Endothelial cell of umbilical vein (primary cell): ENCODE measurements at regions not wholly inside any gene's neighbourhood (a gene's known extent, or its start where the extent isn't known, plus 50 kb on each side); places are given as distances from the start of the nearest gene placed in this dataset.

Source experiments
- BruUV-seq: library from RNA; stranded (reverse); fragments of 400-500 nt; replicated peaks from 2 replicates; lab custom pipeline; 2021; lab: Mats Ljungman, UMichigan
- CTCF ChIA-PET: fragments of 300-600, 350-600 bp; sonication (Branson Sonifier 250); formaldehyde crosslinking; loops from one replicate; lab custom pipeline; 2021; ENCODE audit warnings: antibody characterized with exemption, inconsistent platforms; lab: Charles Lee
- POLR2A ChIA-PET: fragments of 300-600, 350-600 bp; sonication (Branson Sonifier 250); formaldehyde crosslinking; loops from one replicate; lab custom pipeline; 2021; ENCODE audit warnings: antibody characterized with exemption, inconsistent platforms; lab: Charles Lee
- DNase-seq: peaks from one replicate; pipeline ENCODE4 v3.0.0-alpha.2; 2011; ENCODE audit warnings: low read depth, low spot score
- FAIRE-seq: peaks from 2 replicates; lab custom pipeline; 2011; peaks lifted over from hg19 to GRCh38; lab: Jason Lieb, UNC
- H2AFZ ChIP-seq: 2 replicates; pipeline ENCODE4 v1.6.0; 2012; ENCODE audit warnings: low read depth, low read length, control low read depth, inconsistent platforms
- H3K27ac ChIP-seq: 2 replicates; pipeline ENCODE4 v1.5.1; 2011; ENCODE audit warnings: low read depth, mild to moderate bottlenecking, control low read depth, low read length, moderate library complexity; ENCODE audit not compliant: insufficient read depth
- H3K27me3 ChIP-seq, 2 experiments: 2 replicates each; pipeline versions ENCODE4 v1.6.0 to v1.6.1; 2011; ENCODE audit warnings: low read length in 2 of 2, mixed read lengths in 1 of 2; ENCODE audit not compliant: control insufficient read depth in 2 of 2, insufficient read depth in 2 of 2
- H3K36me3 ChIP-seq, 2 experiments: 2 replicates in 1 of 2; 3 replicates in 1 of 2; pipeline ENCODE4 v1.5.1; 2011; ENCODE audit warnings: low read length in 2 of 2, mild to moderate bottlenecking in 1 of 2, moderate library complexity in 1 of 2; ENCODE audit not compliant: control insufficient read depth in 2 of 2, insufficient read depth in 2 of 2; ENCODE audit errors: extremely low read depth in 1 of 2
- H3K4me1 ChIP-seq: 3 replicates; pipeline ENCODE4 v1.5.1; 2011; ENCODE audit warnings: mild to moderate bottlenecking, low read length; ENCODE audit not compliant: control insufficient read depth, insufficient read depth; ENCODE audit errors: extremely low read depth
- H3K4me2 ChIP-seq: 2 replicates; pipeline ENCODE4 v1.6.1; 2011; ENCODE audit warnings: low read length, control low read depth, mixed read lengths; ENCODE audit not compliant: insufficient read depth
- H3K4me3 ChIP-seq, 3 experiments: fragments of 200-600 bp in 1 of 3; sonication (generic), shearing (Covaris generic) in 1 of 3; replicated peaks in 1 of 3; 2 replicates each; pipeline ENCODE4 v1.5.1; 2011 to 2016; ENCODE audit warnings: control low read depth in 3 of 3, low read length in 3 of 3, mild to moderate bottlenecking in 2 of 3, inconsistent platforms in 1 of 3, low read depth in 1 of 3, moderate library complexity in 1 of 3; ENCODE audit not compliant: insufficient read depth in 1 of 3
- H3K79me2 ChIP-seq: 2 replicates; pipeline ENCODE4 v1.6.0; 2012; ENCODE audit warnings: low read length, inconsistent platforms; ENCODE audit not compliant: control insufficient read depth, insufficient read depth
- H3K9ac ChIP-seq: replicated peaks from 2 replicates; pipeline ENCODE3; 2011; ENCODE audit warnings: low read length, control low read depth; ENCODE audit not compliant: insufficient read depth; ENCODE audit errors: extremely low read depth
- H3K9me1 ChIP-seq: replicated peaks from 3 replicates; pipeline ENCODE4 v1.6.0; 2011; ENCODE audit warnings: mild to moderate bottlenecking, low read length; ENCODE audit not compliant: control insufficient read depth, insufficient read depth; ENCODE audit errors: extremely low read depth
- H3K9me3 ChIP-seq: replicated peaks from 2 replicates; pipeline ENCODE4 v1.5.1; 2012; ENCODE audit warnings: low read length, inconsistent platforms; ENCODE audit not compliant: control insufficient read depth, insufficient read depth
- H4K20me1 ChIP-seq: replicated peaks from 2 replicates; pipeline ENCODE3; 2011; ENCODE audit warnings: mild to moderate bottlenecking, low read length; ENCODE audit not compliant: control insufficient read depth, insufficient read depth; ENCODE audit errors: extremely low read depth
- EZH2 ChIP-seq: IDR thresholded peaks from 2 replicates; pipeline ENCODE4 v1.6.1; 2012; ENCODE audit warnings: borderline replicate concordance, low read depth, mild to moderate bottlenecking, moderate library complexity, low read length, inconsistent platforms; ENCODE audit not compliant: severe bottlenecking
- FOS ChIP-seq: IDR thresholded peaks from 2 replicates; pipeline ENCODE4 v1.6.1; 2011; ENCODE audit warnings: mild to moderate bottlenecking, low read length, moderate library complexity, borderline replicate concordance; ENCODE audit not compliant: insufficient read depth
- GATA2 ChIP-seq: IDR thresholded peaks from 2 replicates; pipeline ENCODE4 v1.7.0; 2011; ENCODE audit warnings: low read depth, mild to moderate bottlenecking, moderate library complexity, mixed read lengths, low read length; ENCODE audit not compliant: insufficient read length, insufficient read depth
- JUN ChIP-seq: IDR thresholded peaks from 2 replicates; pipeline ENCODE4 v1.6.1; 2011; ENCODE audit warnings: borderline replicate concordance, low read depth; ENCODE audit not compliant: insufficient read length, insufficient read depth
- MAX ChIP-seq: IDR thresholded peaks from 2 replicates; pipeline ENCODE4 v1.6.1; 2011; ENCODE audit not compliant: insufficient read depth, insufficient read length
- MYC ChIP-seq: IDR thresholded peaks from one replicate; pipeline ENCODE4 v1.6.1; 2011; ENCODE audit warnings: mild to moderate bottlenecking, low read depth, low read length
- POLR2A ChIP-seq: IDR thresholded peaks from 2 replicates; pipeline ENCODE4 v1.6.1; 2012; ENCODE audit warnings: low read depth, mild to moderate bottlenecking, control low read depth, low read length
- POLR2AphosphoS5 ChIP-seq: IDR thresholded peaks from 2 replicates; pipeline ENCODE4 v1.6.1; 2012; ENCODE audit warnings: low read depth, mild to moderate bottlenecking, control low read depth, low read length, moderate library complexity; ENCODE audit not compliant: insufficient read depth
- dilution Hi-C: fragments of 300-500 bp; cut with MboI; formaldehyde crosslinking; loops from one replicate; pipeline ENCODE4 v1.15.0; 2019; ENCODE audit warnings: low sequenced_read_pairs; ENCODE audit not compliant: extremely low pct_ligation_motif_present
- intact Hi-C: fragments of 100-400 bp; cut with micrococcal nuclease; formaldehyde crosslinking; loops from one replicate; pipeline ENCODE4 v1.10.0; 2022
- TF ChIP-seq, protein P1 (sequence below), 2 donors: IDR thresholded peaks; 1 replicate in 1 of 2; 2 replicates in 1 of 2; pipeline ENCODE4 v1.5.1; 2011; ENCODE audit warnings: low read length in 2 of 2, mild to moderate bottlenecking in 2 of 2, moderate library complexity in 2 of 2, control low read depth in 1 of 2, inconsistent platforms in 1 of 2, low read depth in 1 of 2; ENCODE audit not compliant: insufficient read depth in 1 of 2; ENCODE audit errors: extremely low read depth in 1 of 2

- H3K27ac ChIP-seq, result no peak overlapping the region
- H3K4me2 ChIP-seq, result no peak overlapping the region
- H2AFZ ChIP-seq, result peak overlapping the region; percentile 7
- no peaks in the 10 kb centered on the region for H3K27me3 ChIP-seq
- no peak overlapping the region for H3K4me3 ChIP-seq
- no peaks in the 10 kb centered on the region for H3K4me1 ChIP-seq
- BruUV-seq, result no TSS peak
- H3K79me2 ChIP-seq, result no peaks in the 10 kb centered on the region
- DNase-seq (peak; percentile 45), FAIRE-seq (no peak)
- TF ChIP-seq FOS, result no peak
- TF ChIP-seq GATA2, result no peak
- TF ChIP-seq, protein P1, sequence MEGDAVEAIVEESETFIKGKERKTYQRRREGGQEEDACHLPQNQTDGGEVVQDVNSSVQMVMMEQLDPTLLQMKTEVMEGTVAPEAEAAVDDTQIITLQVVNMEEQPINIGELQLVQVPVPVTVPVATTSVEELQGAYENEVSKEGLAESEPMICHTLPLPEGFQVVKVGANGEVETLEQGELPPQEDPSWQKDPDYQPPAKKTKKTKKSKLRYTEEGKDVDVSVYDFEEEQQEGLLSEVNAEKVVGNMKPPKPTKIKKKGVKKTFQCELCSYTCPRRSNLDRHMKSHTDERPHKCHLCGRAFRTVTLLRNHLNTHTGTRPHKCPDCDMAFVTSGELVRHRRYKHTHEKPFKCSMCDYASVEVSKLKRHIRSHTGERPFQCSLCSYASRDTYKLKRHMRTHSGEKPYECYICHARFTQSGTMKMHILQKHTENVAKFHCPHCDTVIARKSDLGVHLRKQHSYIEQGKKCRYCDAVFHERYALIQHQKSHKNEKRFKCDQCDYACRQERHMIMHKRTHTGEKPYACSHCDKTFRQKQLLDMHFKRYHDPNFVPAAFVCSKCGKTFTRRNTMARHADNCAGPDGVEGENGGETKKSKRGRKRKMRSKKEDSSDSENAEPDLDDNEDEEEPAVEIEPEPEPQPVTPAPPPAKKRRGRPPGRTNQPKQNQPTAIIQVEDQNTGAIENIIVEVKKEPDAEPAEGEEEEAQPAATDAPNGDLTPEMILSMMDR (IDR thresholded peaks at IDR 0.05; ENCODE audit: extremely low read depth in 1 of 2, insufficient read depth in 1 of 2, low read depth in 1 of 2, low read length in 2 of 2), result no peak
- TF ChIP-seq MYC, result no peak
- TF ChIP-seq EZH2, result no peak
- no peak for TF ChIP-seq POLR2AphosphoS5
- no peak for TF ChIP-seq JUN
- TF ChIP-seq MAX, result no peak
- TF ChIP-seq POLR2A, result no peak
- H3K9me1 ChIP-seq, result no peaks in the 10 kb centered on the region
- dilution Hi-C loops (no loop called here), intact Hi-C loops (loop anchor here (1.0 kb wide), 1 partner anchor 427 kb away; the partner anchor contains the start of gene ALCAM)
- ChIA-PET POLR2A (no interaction called here), CTCF (interaction anchor here (0.8 to 1.4 kb wide), 5 partner anchors 12 to 427 kb away, joined by 3 to 4 read pairs (median 4); no protein-coding TSS in a partner anchor)
- no peaks in the 10 kb centered on the region for H4K20me1 ChIP-seq
- H3K9ac ChIP-seq, result no peak overlapping the region
- H3K36me3 ChIP-seq, result no peaks in the 10 kb centered on the region
- H3K9me3 ChIP-seq, result no peaks in the 10 kb centered on the region
Observed at GRCh38 chr3:104939196-104939595, 427.5 kb upstream of the ALCAM start.
